Prostate gland (tissue), 2 donors: ENCODE measurements at regions not wholly inside any gene's neighbourhood (a gene's known extent, or its start where the extent isn't known, plus 50 kb on each side); places are given as distances from the start of the nearest gene placed in this dataset.

Experiments
- DNase-seq: peaks from one replicate; pipeline ENCODE4 v3.0.0-alpha.2; 2019; ENCODE audit warnings: low spot score
- H3K27ac ChIP-seq, 2 donors: fragments of 200-600 bp; sonication (generic); 2 replicates each; pipeline ENCODE4 v1.5.1; 2017 to 2019
- H3K27me3 ChIP-seq: fragments of 200-600 bp; sonication (generic); replicated peaks from 2 replicates; pipeline ENCODE4 v1.5.1; 2019; ENCODE audit not compliant: insufficient read depth
- H3K36me3 ChIP-seq, 2 donors: fragments of 200-600 bp; sonication (generic); 1 replicate in 1 of 2; 2 replicates in 1 of 2; pipeline versions ENCODE4 v1.5.1 to v1.8.1; 2017 to 2019
- H3K4me1 ChIP-seq: fragments of 200-600 bp; sonication (generic); replicated peaks from 2 replicates; pipeline ENCODE4 v1.5.1; 2019
- H3K4me3 ChIP-seq, 2 donors: fragments of 200-600 bp; sonication (generic); 2 replicates each; pipeline ENCODE4 v1.5.1; 2017 to 2019
- H3K9me3 ChIP-seq: fragments of 200-600 bp; sonication (generic); 2 replicates; pipeline ENCODE4 v1.5.1; 2017
- POLR2A ChIP-seq: fragments of 450-650 bp; IDR thresholded peaks from one replicate; pipeline ENCODE4 v1.6.1; 2016; ENCODE audit warnings: antibody characterized with exemption, mild to moderate bottlenecking
- POLR2AphosphoS5 ChIP-seq: sonication (generic); formaldehyde crosslinking; IDR thresholded peaks from one replicate; pipeline ENCODE4 v1.6.1; 2017; ENCODE audit warnings: antibody characterized with exemption
- WGBS: methylation state at CpG from one replicate; pipeline ENCODE4 v1.1.5; 2018; 5-methylcytosine and 5-hydroxymethylcytosine counted together
- intact Hi-C: fragments of 100-400 bp; cut with DNase I; formaldehyde crosslinking; loops from one replicate; pipeline ENCODE4 v1.14.2; 2022
- TF ChIP-seq, protein P1 (sequence below), 4 experiments: fragments of 200-600 bp in 2 of 4; fragments of 450-650 bp in 2 of 4; sonication (generic) in 2 of 4; IDR thresholded peaks; 1 replicate in 3 of 4; 2 replicates in 1 of 4; pipeline ENCODE4 v1.5.1; 2016 to 2019; ENCODE audit warnings: antibody characterized with exemption in 4 of 4, mild to moderate bottlenecking in 2 of 4, moderate library complexity in 2 of 4

- no peaks in the 10 kb centered on the region for H3K9me3 ChIP-seq
- intact Hi-C loops = no loop called here
- H3K36me3 ChIP-seq = no peaks in the 10 kb centered on the region
- no peaks in the 10 kb centered on the region for H3K4me1 ChIP-seq
- no peak for DNase-seq
- TF ChIP-seq, protein P1, sequence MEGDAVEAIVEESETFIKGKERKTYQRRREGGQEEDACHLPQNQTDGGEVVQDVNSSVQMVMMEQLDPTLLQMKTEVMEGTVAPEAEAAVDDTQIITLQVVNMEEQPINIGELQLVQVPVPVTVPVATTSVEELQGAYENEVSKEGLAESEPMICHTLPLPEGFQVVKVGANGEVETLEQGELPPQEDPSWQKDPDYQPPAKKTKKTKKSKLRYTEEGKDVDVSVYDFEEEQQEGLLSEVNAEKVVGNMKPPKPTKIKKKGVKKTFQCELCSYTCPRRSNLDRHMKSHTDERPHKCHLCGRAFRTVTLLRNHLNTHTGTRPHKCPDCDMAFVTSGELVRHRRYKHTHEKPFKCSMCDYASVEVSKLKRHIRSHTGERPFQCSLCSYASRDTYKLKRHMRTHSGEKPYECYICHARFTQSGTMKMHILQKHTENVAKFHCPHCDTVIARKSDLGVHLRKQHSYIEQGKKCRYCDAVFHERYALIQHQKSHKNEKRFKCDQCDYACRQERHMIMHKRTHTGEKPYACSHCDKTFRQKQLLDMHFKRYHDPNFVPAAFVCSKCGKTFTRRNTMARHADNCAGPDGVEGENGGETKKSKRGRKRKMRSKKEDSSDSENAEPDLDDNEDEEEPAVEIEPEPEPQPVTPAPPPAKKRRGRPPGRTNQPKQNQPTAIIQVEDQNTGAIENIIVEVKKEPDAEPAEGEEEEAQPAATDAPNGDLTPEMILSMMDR (IDR thresholded peaks at IDR 0.05) = no peak
- TF ChIP-seq POLR2A = no peak
- no peak for TF ChIP-seq POLR2AphosphoS5
- H3K4me3 ChIP-seq = no peak overlapping the region
- no peak overlapping the region for H3K27ac ChIP-seq
- H3K27me3 ChIP-seq = no peaks in the 10 kb centered on the region
- WGBS = 83% methylated on average over 1 of the region's 1 CpG
Observed at GRCh38 chr18:28404694-28405093, 227.8 kb upstream of the CDH2 start.

GRCh38 chr18:28399781-28400362 lies 222.9 kb upstream of the CDH2 start:
- Histone ChIP-seq H3K9me3 (no peaks in the 10 kb centered on the region), H3K27ac (no peak overlapping the region), H3K36me3 (no peaks in the 10 kb centered on the region), H3K4me1 (no peaks in the 10 kb centered on the region), H3K4me3 (no peak overlapping the region), H3K27me3 (no peaks in the 10 kb centered on the region)
- 71% methylated on average over 5 of the region's 5 CpGs for WGBS
- intact Hi-C loops = no loop called here
- TF ChIP-seq POLR2A (no peak), POLR2AphosphoS5 (no peak)
- TF ChIP-seq, protein P1 (IDR thresholded peaks at IDR 0.05) = no peak
- DNase-seq = no peak

DNA sequence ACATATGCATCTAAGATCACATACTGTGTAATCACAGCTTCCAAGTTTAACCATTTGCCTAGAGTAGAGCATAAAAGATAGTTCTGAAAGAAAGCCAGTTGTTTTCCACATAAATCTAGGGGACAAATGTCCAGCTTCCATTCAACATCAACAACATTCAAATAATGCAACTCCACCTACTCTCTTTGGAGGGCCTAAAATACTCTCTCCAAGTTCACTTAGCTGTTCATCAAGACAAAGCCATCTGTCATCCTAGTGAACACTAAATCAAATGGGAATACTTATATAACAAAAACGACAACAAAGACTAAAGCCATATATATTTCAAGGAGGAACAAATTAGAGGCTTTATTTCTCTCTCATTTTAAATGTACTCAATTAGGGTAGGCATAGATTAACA lies 221.5 kb upstream of the CDH2 start:
- H3K27me3 ChIP-seq = no peaks in the 10 kb centered on the region
- no peak overlapping the region for H3K4me3 ChIP-seq
- TF ChIP-seq POLR2AphosphoS5 = no peak
- TF ChIP-seq, protein P1 (IDR thresholded peaks at IDR 0.05) = no peak
- TF ChIP-seq POLR2A = no peak
- 48% methylated on average over 1 of the region's 1 CpG for WGBS
- intact Hi-C loops = no loop called here
- H3K36me3 ChIP-seq = no peaks in the 10 kb centered on the region
- no peak overlapping the region for H3K27ac ChIP-seq
- no peaks in the 10 kb centered on the region for H3K9me3 ChIP-seq
- no peaks in the 10 kb centered on the region for H3K4me1 ChIP-seq
- no peak for DNase-seq

- Histone ChIP-seq H3K9me3 (no peaks in the 10 kb centered on the region), H3K4me1 (no peaks in the 10 kb centered on the region), H3K4me3 (no peak overlapping the region), H3K27me3 (no peaks in the 10 kb centered on the region), H3K36me3 (no peaks in the 10 kb centered on the region), H3K27ac (no peak overlapping the region)
- no peak for DNase-seq
- intact Hi-C loops = no loop called here
- TF ChIP-seq, protein P1 (IDR thresholded peaks at IDR 0.05) = no peak
- TF ChIP-seq POLR2AphosphoS5 = no peak
- no peak for TF ChIP-seq POLR2A
Observed at GRCh38 chr18:28390022-28390421, 213.1 kb upstream of the CDH2 start.

DNA sequence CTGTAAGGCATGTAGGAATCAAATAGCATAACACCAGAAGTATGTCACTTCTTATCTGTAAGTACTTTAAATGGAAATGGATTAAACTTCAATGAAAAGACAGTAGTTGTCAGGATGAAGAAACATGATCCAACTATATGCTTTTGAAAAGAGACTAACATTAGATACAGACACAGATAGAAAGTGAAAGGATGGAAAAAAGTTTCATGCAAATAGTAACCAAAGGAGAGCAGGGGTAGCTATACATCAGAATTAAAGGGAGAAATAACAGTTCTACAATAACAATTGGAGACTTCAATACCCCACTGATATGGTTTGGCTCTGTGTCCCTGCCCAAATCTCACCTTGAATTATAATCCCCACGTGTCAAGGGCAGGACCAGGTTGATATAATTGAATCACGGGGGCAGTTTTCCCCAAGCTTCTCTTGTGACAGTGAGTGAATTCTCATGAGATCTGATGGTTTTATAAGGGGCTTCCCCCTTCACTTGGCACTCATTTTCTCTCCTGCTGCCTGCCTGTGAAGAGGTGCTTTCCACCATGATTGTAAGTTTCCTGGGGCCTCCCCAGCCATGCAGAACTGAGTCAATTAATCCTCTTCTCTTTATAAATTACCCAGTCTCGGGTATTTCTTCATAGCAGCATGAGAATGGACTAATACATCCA lies 205.4 kb upstream of the CDH2 start:
- intact Hi-C loops = no loop called here

More for the DNA sequence above, 205.4 kb upstream of the CDH2 start:
- H3K27me3 ChIP-seq = no peaks in the 10 kb centered on the region
- DNase-seq = no peak
- no peaks in the 10 kb centered on the region for H3K4me1 ChIP-seq
- H3K36me3 ChIP-seq = no peaks in the 10 kb centered on the region
- no peak for TF ChIP-seq POLR2AphosphoS5
- TF ChIP-seq, protein P1 (IDR thresholded peaks at IDR 0.05) = no peak
- TF ChIP-seq POLR2A = no peak
- WGBS = 70% methylated on average over 3 of the region's 3 CpGs
- H3K27ac ChIP-seq = no peak overlapping the region
- H3K9me3 ChIP-seq = no peaks in the 10 kb centered on the region
- no peak overlapping the region for H3K4me3 ChIP-seq
